BE2C (cell line): ENCODE measurements at regions not wholly inside any gene's neighbourhood (a gene's known extent, or its start where the extent isn't known, plus 50 kb on each side); places are given as distances from the start of the nearest gene placed in this dataset.

Experiments
- DNase-seq: peaks from one replicate; pipeline ENCODE4 v3.0.0-alpha.2; 2020
- H3K27me3 ChIP-seq: fragments of 250-450 bp; sonication (Bioruptor Pico); 2 replicates; pipeline ENCODE4 v1.5.1; 2020; ENCODE audit warnings: mild to moderate bottlenecking
- H3K36me3 ChIP-seq: fragments of 250-450 bp; sonication (Bioruptor Pico); 2 replicates; pipeline ENCODE4 v1.5.1; 2020; ENCODE audit warnings: mild to moderate bottlenecking
- H3K4me1 ChIP-seq: fragments of 250-450 bp; sonication (Bioruptor Pico); 2 replicates; pipeline ENCODE4 v1.5.1; 2020
- H3K4me3 ChIP-seq: 2 replicates; pipeline ENCODE4 v1.5.1; 2011; ENCODE audit warnings: low read depth, low read length
- H3K9me3 ChIP-seq: fragments of 250-450 bp; sonication (Bioruptor Pico); 2 replicates; pipeline ENCODE4 v1.5.1; 2020
- TF ChIP-seq, protein P1 (sequence below): IDR thresholded peaks from 2 replicates; pipeline ENCODE4 v1.5.1; 2012; ENCODE audit warnings: mild to moderate bottlenecking, low read depth, low read length

DNA sequence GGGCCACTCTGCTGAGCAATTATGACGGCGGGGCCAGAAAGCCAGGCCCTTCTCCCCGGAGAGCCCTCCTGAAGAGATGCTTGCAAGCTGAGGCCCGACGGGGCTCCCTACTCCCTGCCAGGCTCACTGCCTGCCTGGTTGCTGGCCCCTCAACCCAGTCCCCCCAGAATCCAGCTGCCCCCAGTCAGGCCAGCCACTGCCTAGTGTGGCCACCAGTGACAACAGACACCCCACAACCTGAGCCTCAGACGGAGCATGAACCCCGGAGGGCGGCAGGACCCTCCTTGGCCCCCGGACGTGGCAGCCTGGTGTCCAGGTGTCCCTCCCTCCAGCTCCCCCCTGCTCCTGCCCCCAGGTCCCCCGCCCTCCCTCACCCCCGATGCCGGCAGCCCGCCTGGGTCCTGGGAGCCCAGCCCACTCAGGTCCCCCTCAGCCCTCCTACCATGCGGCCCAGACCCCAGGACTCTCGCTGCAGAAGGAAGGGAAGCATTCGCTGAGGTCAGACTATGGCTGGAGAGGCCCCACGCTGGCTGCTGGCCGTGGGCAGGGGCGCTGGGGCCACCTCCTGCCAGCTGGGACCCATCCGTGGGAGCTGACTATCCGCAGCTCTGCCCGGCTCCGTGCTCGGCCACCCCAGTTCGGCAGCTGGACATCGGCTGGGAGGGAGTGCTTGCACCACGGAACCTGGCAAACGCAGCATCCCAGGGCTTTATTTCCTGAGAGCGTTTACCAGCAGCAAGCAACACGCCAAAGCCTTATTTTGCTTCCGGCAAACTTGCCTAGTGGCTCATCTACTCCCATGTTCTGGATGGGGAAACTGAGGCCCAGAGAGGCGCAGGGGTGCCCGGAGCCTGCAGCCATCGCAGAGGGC, 89.8 kb downstream of the UNCX start:
- H3K4me3 ChIP-seq, result no peak overlapping the region
- H3K36me3 ChIP-seq, result no peaks in the 10 kb centered on the region
- H3K27me3 ChIP-seq, result peaks cover 60% of the 10 kb centered on the region
- H3K4me1 ChIP-seq, result no peaks in the 10 kb centered on the region
- TF ChIP-seq, protein P1, sequence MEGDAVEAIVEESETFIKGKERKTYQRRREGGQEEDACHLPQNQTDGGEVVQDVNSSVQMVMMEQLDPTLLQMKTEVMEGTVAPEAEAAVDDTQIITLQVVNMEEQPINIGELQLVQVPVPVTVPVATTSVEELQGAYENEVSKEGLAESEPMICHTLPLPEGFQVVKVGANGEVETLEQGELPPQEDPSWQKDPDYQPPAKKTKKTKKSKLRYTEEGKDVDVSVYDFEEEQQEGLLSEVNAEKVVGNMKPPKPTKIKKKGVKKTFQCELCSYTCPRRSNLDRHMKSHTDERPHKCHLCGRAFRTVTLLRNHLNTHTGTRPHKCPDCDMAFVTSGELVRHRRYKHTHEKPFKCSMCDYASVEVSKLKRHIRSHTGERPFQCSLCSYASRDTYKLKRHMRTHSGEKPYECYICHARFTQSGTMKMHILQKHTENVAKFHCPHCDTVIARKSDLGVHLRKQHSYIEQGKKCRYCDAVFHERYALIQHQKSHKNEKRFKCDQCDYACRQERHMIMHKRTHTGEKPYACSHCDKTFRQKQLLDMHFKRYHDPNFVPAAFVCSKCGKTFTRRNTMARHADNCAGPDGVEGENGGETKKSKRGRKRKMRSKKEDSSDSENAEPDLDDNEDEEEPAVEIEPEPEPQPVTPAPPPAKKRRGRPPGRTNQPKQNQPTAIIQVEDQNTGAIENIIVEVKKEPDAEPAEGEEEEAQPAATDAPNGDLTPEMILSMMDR, result no peak
- H3K9me3 ChIP-seq, result no peaks in the 10 kb centered on the region; the same call in 1 of the 2 replicates
- no peak for DNase-seq

DNA sequence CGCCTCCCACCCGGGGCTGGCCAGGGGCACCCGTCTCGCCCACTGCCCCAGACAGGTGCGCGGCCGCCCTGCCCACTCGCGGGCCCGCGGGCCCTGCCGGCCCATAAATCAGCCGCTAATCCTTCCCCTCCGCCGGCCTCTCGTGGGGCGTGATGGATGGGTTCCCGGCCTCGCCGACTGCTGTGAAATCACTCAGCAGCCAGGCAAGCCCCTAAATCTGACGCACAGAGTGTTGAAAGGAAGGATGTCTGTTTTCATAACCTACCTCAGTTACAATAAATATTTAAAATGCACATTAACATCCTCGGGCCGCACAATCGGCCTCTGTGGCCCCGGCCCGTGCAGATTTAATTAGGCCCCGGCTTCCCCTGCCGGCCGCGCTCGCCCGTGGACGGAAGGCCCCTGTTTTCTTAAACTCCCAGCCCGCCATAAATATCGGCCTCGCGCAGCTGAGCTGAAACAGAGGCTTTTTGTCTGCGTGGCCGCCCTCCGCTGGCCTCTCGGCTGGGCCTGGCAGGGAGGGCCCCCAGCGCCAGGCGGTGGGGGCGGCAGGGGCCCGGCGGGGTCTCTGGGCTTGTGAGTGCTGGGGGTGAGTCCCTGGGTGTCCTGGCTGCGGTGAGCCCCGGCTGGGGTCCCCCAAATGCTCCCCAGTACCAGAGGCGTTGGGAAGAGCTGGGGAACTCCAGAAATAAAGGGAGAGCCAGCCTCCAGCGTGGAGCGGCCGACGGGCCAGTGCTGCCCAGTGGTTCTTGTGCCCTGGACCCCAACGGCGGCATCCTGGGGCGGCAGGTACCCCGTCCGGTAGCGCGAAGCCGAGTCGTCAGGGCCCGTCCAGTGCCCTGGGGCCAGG, 90.7 kb downstream of the UNCX start:
- no peaks in the 10 kb centered on the region for H3K36me3 ChIP-seq
- H3K4me1 ChIP-seq, result no peaks in the 10 kb centered on the region
- no peak for DNase-seq
- no peaks in the 10 kb centered on the region; the same call in 1 of the 2 replicates for H3K9me3 ChIP-seq
- H3K4me3 ChIP-seq, result no peak overlapping the region
- H3K27me3 ChIP-seq, result peaks cover 57% of the 10 kb centered on the region
- TF ChIP-seq, protein P1, result no peak

DNA sequence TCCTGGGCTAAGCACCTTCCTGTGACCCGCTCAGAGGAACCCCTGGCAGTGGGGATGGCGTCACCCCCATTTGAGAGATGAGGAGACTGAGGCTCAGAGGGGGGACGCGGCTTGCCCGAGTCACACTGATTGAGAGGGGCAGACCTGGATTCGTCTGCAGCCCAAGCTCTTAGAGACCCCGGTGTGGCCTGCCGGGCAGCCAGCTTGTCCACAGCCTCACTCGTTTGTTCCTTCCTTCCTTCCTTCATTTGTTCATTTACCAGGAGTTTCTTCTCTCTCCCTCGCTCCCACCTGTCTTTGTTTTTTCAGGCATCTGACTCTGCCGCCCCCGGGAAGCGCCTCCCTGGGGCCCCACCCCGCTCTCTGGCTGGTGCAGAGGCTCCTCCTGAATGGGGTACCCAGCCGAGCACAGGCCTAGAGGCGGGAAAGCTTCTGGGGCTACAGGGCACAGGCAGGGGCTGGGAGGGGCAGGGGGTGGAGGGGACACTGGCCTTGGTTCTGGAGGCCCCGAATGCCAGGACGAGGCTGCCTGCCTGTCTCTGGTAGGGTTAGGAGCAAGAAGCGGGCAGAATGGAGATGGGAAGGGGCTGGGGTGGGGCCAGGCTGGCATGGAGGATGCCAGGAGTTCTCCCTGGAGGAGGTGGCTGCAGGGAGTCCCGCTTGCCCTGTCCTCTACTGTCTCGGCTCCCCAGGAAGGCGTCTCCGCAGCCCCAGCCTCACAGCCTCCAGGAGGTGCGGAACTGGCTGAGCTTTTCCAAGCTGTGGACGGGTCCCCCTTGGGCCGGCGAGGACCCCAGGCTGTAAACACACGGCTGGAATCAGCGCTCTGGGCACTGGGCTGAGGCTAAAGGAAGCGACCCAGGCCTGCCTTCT, 91.6 kb downstream of the UNCX start:
- DNase-seq, result no peak
- Histone ChIP-seq H3K27me3 (peaks cover 57% of the 10 kb centered on the region), H3K9me3 (no peaks in the 10 kb centered on the region; the same call in 1 of the 2 replicates), H3K4me1 (no peaks in the 10 kb centered on the region), H3K36me3 (no peaks in the 10 kb centered on the region), H3K4me3 (no peak overlapping the region)
- TF ChIP-seq, protein P1, result no peak

DNA sequence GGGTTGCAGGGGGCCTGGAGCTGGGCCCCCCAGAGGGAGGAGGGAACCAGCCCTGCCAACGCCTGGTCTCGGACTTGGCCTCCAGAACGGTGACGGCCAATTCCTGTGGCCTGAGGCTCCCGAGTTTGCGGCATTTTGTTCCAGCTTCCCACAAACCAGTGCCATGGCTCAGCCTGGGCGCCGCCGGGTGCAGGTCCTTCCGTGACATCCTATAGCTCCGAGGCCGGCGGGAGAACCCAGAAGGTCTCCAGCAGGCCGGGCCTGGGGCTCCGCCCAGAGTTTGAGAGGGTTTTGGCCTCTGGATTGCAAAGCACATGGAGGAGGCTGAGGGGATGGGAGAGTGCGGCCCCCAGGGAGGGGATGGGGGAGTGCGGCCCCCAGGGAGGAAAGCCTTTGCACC, 92.6 kb downstream of the UNCX start:
- TF ChIP-seq, protein P1, result no peak
- no peaks in the 10 kb centered on the region; the same call in 1 of the 2 replicates for H3K9me3 ChIP-seq
- no peaks in the 10 kb centered on the region for H3K36me3 ChIP-seq
- H3K4me3 ChIP-seq, result no peak overlapping the region
- no peaks in the 10 kb centered on the region for H3K4me1 ChIP-seq
- no peak for DNase-seq
- H3K27me3 ChIP-seq, result peaks cover 67% of the 10 kb centered on the region

DNA sequence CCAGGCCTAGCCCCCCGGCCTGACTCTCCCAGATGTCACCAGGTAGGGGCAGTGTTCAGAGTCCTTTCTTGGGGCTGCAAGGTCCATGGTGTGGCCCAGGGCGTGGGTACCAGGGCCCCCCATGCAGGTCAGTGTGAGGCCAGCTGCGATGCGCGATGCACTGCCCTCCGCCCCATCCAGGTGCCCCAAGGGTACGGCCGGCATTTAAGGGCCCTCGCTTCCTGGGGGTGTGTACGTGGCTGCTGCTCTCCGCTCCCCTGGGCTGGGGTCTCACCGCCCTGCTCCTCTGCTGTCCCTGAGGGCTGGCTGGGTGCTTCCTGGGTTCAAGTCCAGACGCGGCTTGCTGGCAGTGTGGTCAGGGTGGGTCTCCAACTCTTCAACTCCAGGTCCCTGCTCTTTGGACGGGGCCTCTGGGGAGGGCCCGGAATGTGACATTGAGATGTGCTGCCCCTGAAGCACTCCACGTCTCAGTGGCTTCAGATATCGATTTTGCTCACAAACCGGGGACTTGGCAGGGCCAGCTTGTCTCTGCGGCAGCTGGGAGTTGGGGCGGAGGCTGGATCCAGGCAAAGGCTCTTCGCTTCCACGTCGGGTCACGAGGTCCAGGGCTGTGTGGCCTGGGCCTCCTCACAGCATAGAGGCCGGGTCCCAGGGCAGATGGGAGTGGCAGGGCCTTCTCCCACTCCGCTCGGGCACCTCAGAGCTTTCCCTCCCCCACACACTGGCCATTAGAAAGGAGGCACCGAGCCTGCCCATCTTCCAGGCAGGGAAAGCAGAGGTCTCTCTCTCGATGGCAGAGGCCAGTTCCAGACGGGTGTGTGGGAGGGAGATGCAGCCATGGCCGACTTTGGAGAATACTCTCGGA, 93.2 kb downstream of the UNCX start:
- TF ChIP-seq, protein P1, result no peak
- DNase-seq, result no peak
- H3K4me3 ChIP-seq, result no peak overlapping the region
- H3K36me3 ChIP-seq, result no peaks in the 10 kb centered on the region
- H3K9me3 ChIP-seq, result no peaks in the 10 kb centered on the region
- peaks cover 69% of the 10 kb centered on the region for H3K27me3 ChIP-seq
- no peaks in the 10 kb centered on the region for H3K4me1 ChIP-seq
